CD4-positive, alpha-beta memory T cell (primary cell): ENCODE measurements at regions not wholly inside any gene's neighbourhood (a gene's known extent, or its start where the extent isn't known, plus 50 kb on each side); places are given as distances from the start of the nearest gene placed in this dataset.

ENCODE experiments used
- CTCF ChIA-PET: fragments of 350-600 bp; sonication (Branson Sonifier 250); formaldehyde crosslinking; loops from one replicate; lab custom pipeline; 2021; ENCODE audit warnings: inconsistent platforms; ENCODE audit not compliant: partially characterized antibody; lab: Charles Lee
- POLR2A ChIA-PET: fragments of 350-600 bp; sonication (Branson Sonifier 250); formaldehyde crosslinking; loops from one replicate; lab custom pipeline; 2021; ENCODE audit not compliant: partially characterized antibody; lab: Charles Lee
- DNase-seq, 5 donors: peaks; one replicate each; pipeline versions ENCODE4 v3.0.0 to v3.0.0-alpha.2; 2020 to 2022; ENCODE audit warnings: mixed read lengths in 1 of 5
- H3K27ac ChIP-seq: one replicate; pipeline ENCODE4 v1.7.0; 2013; ENCODE audit warnings: low read depth, low read length
- H3K27me3 ChIP-seq: 2 replicates; pipeline ENCODE4 v1.7.0; 2013; ENCODE audit warnings: mild to moderate bottlenecking, low read length, moderate library complexity; ENCODE audit not compliant: insufficient read depth
- H3K36me3 ChIP-seq: 2 replicates; pipeline ENCODE4 v1.7.0; 2013; ENCODE audit warnings: mild to moderate bottlenecking, low read length, moderate library complexity; ENCODE audit not compliant: insufficient read depth
- H3K4me1 ChIP-seq: 2 replicates; pipeline ENCODE4 v1.7.0; 2013; ENCODE audit warnings: mild to moderate bottlenecking, low read length, moderate library complexity; ENCODE audit not compliant: insufficient read depth
- H3K4me3 ChIP-seq, 2 donors: one replicate each; pipeline ENCODE4 v1.7.0; 2013; ENCODE audit warnings: low read length in 2 of 2, mild to moderate bottlenecking in 1 of 2
- H3K9me3 ChIP-seq, 2 donors: one replicate each; pipeline ENCODE4 v1.7.0; 2013; ENCODE audit warnings: low read length in 2 of 2, control low read depth in 1 of 2; ENCODE audit not compliant: control insufficient read depth in 1 of 2
- H3K27ac Mint-ChIP-seq, 7 donors: one replicate each; pipeline ENCODE4 v1.8.0; 2020 to 2021; ENCODE audit warnings: mixed read lengths in 7 of 7, mild to moderate bottlenecking in 6 of 7, inconsistent platforms in 3 of 7, moderate library complexity in 3 of 7
- H3K27me3 Mint-ChIP-seq, 2 donors: one replicate each; pipeline ENCODE4 v1.8.0; 2020 to 2021; ENCODE audit warnings: mixed read lengths in 2 of 2
- H3K36me3 Mint-ChIP-seq, 2 donors: one replicate each; pipeline ENCODE4 v1.8.0; 2020 to 2021; ENCODE audit warnings: mixed read lengths in 2 of 2, inconsistent platforms in 1 of 2, mild to moderate bottlenecking in 1 of 2
- H3K4me1 Mint-ChIP-seq, 4 donors: one replicate each; pipeline ENCODE4 v1.8.0; 2020 to 2021; ENCODE audit warnings: mixed read lengths in 4 of 4, mild to moderate bottlenecking in 1 of 4
- H3K4me3 Mint-ChIP-seq, 8 donors: one replicate each; pipeline ENCODE4 v1.8.0; 2020 to 2021; ENCODE audit warnings: mixed read lengths in 8 of 8, mild to moderate bottlenecking in 7 of 8, moderate library complexity in 6 of 8, inconsistent platforms in 3 of 8
- H3K9me3 Mint-ChIP-seq, 8 donors: one replicate each; pipeline ENCODE4 v1.8.0; 2020 to 2021; ENCODE audit warnings: mixed read lengths in 8 of 8, mild to moderate bottlenecking in 5 of 8, inconsistent platforms in 3 of 8, moderate library complexity in 1 of 8
- intact Hi-C: fragments of 100-400 bp; cut with micrococcal nuclease; formaldehyde crosslinking; loops from one replicate; pipeline ENCODE4 v1.15.1; 2023

- peaks cover 4 to 10% of the 10 kb centered on the region in 2 donors for H3K27me3 Mint-ChIP-seq
- H3K4me3 Mint-ChIP-seq = no peak overlapping the region
Measured at GRCh38 chr5:171580502-171581265, 161.2 kb downstream of the FGF18 start.

GRCh38 chr5:171581781-171582180, 162.3 kb downstream of the FGF18 start:
- no peak overlapping the region for H3K27ac ChIP-seq
- H3K9me3 ChIP-seq = no peaks in the 10 kb centered on the region
- ChIA-PET CTCF (no interaction called here), POLR2A (no interaction called here)
- DNase-seq = no peak
- no peak overlapping the region for H3K4me3 ChIP-seq
- intact Hi-C loops = no loop called here
- Mint-ChIP-seq H3K36me3 (no peaks in the 10 kb centered on the region), H3K4me1 (no peaks in the 10 kb centered on the region), H3K27ac (no peak overlapping the region), H3K9me3 (peaks cover 0 to 3% (median 0%) of the 10 kb centered on the region in 8 donors), H3K27me3 (peaks cover 4 to 6% of the 10 kb centered on the region in 2 donors), H3K4me3 (no peak overlapping the region)
- H3K27me3 ChIP-seq = no peaks in the 10 kb centered on the region
- H3K4me1 ChIP-seq = no peaks in the 10 kb centered on the region
- no peaks in the 10 kb centered on the region for H3K36me3 ChIP-seq

More at GRCh38 chr5:171580502-171581265, 161.2 kb downstream of the FGF18 start:
- peaks cover 0 to 10% (median 4%) of the 10 kb centered on the region in 8 donors for H3K9me3 Mint-ChIP-seq
- H3K27ac ChIP-seq = no peak overlapping the region
- ChIA-PET POLR2A (no interaction called here), CTCF (no interaction called here)
- H3K27ac Mint-ChIP-seq = no peak overlapping the region
- no peaks in the 10 kb centered on the region for H3K4me1 Mint-ChIP-seq
- no peaks in the 10 kb centered on the region for H3K36me3 ChIP-seq
- no peak for DNase-seq
- no peaks in the 10 kb centered on the region for H3K9me3 ChIP-seq
- H3K27me3 ChIP-seq = no peaks in the 10 kb centered on the region
- H3K36me3 Mint-ChIP-seq = no peaks in the 10 kb centered on the region
- H3K4me3 ChIP-seq = no peak overlapping the region
- no peaks in the 10 kb centered on the region for H3K4me1 ChIP-seq
- intact Hi-C loops = no loop called here

GRCh38 chr5:171582849-171583248, 163.4 kb downstream of the FGF18 start:
- no peaks in the 10 kb centered on the region for H3K4me1 ChIP-seq
- no peak overlapping the region for H3K4me3 ChIP-seq
- H3K36me3 ChIP-seq = no peaks in the 10 kb centered on the region
- DNase-seq = no peak
- intact Hi-C loops = no loop called here
- Mint-ChIP-seq H3K4me3 (no peak overlapping the region), H3K9me3 (peaks cover 0 to 3% (median 0%) of the 10 kb centered on the region in 8 donors), H3K27ac (no peak overlapping the region), H3K27me3 (peaks cover 5 to 6% of the 10 kb centered on the region in 2 donors), H3K4me1 (no peaks in the 10 kb centered on the region), H3K36me3 (no peaks in the 10 kb centered on the region)
- no peak overlapping the region for H3K27ac ChIP-seq
- no peaks in the 10 kb centered on the region for H3K9me3 ChIP-seq
- H3K27me3 ChIP-seq = no peaks in the 10 kb centered on the region
- ChIA-PET CTCF (no interaction called here), POLR2A (no interaction called here)

- Mint-ChIP-seq H3K27ac (no peak overlapping the region), H3K4me3 (no peak overlapping the region), H3K4me1 (no peaks in the 10 kb centered on the region), H3K9me3 (peaks cover 0 to 3% (median 0%) of the 10 kb centered on the region in 8 donors), H3K36me3 (no peaks in the 10 kb centered on the region), H3K27me3 (peaks cover 2 to 7% of the 10 kb centered on the region in 2 donors)
- ChIA-PET CTCF (no interaction called here), POLR2A (no interaction called here)
- Histone ChIP-seq H3K27me3 (no peaks in the 10 kb centered on the region), H3K9me3 (no peaks in the 10 kb centered on the region), H3K4me3 (no peak overlapping the region), H3K36me3 (no peaks in the 10 kb centered on the region), H3K4me1 (no peaks in the 10 kb centered on the region), H3K27ac (no peak overlapping the region)
- intact Hi-C loops = no loop called here
- no peak for DNase-seq
Measured at GRCh38 chr5:171585981-171586380, 166.5 kb downstream of the FGF18 start.

- Mint-ChIP-seq H3K36me3 (no peaks in the 10 kb centered on the region), H3K4me1 (no peaks in the 10 kb centered on the region), H3K9me3 (peaks cover 0 to 3% (median 0%) of the 10 kb centered on the region in 8 donors), H3K27ac (no peak overlapping the region), H3K27me3 (peaks cover 2 to 7% of the 10 kb centered on the region in 2 donors), H3K4me3 (no peak overlapping the region)
- CTCF ChIA-PET = no interaction called here
- intact Hi-C loops = no loop called here
- DNase-seq = no peak
- H3K27me3 ChIP-seq = no peaks in the 10 kb centered on the region
- H3K4me1 ChIP-seq = no peaks in the 10 kb centered on the region
- H3K36me3 ChIP-seq = no peaks in the 10 kb centered on the region
- POLR2A ChIA-PET = no interaction called here
- H3K4me3 ChIP-seq = no peak overlapping the region
- H3K27ac ChIP-seq = no peak overlapping the region
- H3K9me3 ChIP-seq = no peaks in the 10 kb centered on the region
Measured at GRCh38 chr5:171586436-171586835, 167.0 kb downstream of the FGF18 start.

- no peaks in the 10 kb centered on the region for H3K27me3 ChIP-seq
- H3K36me3 ChIP-seq = no peaks in the 10 kb centered on the region
- intact Hi-C loops = no loop called here
- no peaks in the 10 kb centered on the region for H3K36me3 Mint-ChIP-seq
- CTCF ChIA-PET = no interaction called here
- H3K4me3 ChIP-seq = no peak overlapping the region
- peaks cover 2 to 9% of the 10 kb centered on the region in 2 donors for H3K27me3 Mint-ChIP-seq
- no peak overlapping the region for H3K27ac Mint-ChIP-seq
- no peaks in the 10 kb centered on the region for H3K9me3 ChIP-seq
- H3K27ac ChIP-seq = no peak overlapping the region
- no peak overlapping the region for H3K4me3 Mint-ChIP-seq
- H3K4me1 Mint-ChIP-seq = no peaks in the 10 kb centered on the region
- H3K4me1 ChIP-seq = no peaks in the 10 kb centered on the region
- DNase-seq = no peak
- POLR2A ChIA-PET = no interaction called here
- peaks cover 0 to 3% (median 0%) of the 10 kb centered on the region in 8 donors for H3K9me3 Mint-ChIP-seq
Measured at GRCh38 chr5:171588046-171588445, 168.6 kb downstream of the FGF18 start.

GRCh38 chr5:171588790-171589189, 169.3 kb downstream of the FGF18 start:
- no peak for DNase-seq
- Histone ChIP-seq H3K36me3 (no peaks in the 10 kb centered on the region), H3K4me1 (no peaks in the 10 kb centered on the region), H3K27me3 (no peaks in the 10 kb centered on the region), H3K4me3 (no peak overlapping the region), H3K9me3 (no peaks in the 10 kb centered on the region), H3K27ac (no peak overlapping the region)
- no peaks in the 10 kb centered on the region for H3K36me3 Mint-ChIP-seq
- ChIA-PET POLR2A (no interaction called here), CTCF (no interaction called here)
- peaks cover 2 to 9% of the 10 kb centered on the region in 2 donors for H3K27me3 Mint-ChIP-seq
- no peak overlapping the region for H3K27ac Mint-ChIP-seq
- peaks cover 0 to 3% (median 0%) of the 10 kb centered on the region in 8 donors for H3K9me3 Mint-ChIP-seq
- no peaks in the 10 kb centered on the region for H3K4me1 Mint-ChIP-seq
- H3K4me3 Mint-ChIP-seq = no peak overlapping the region
- intact Hi-C loops = no loop called here
